ENCODE measurements at regions not wholly inside any gene's neighbourhood (a gene's known extent, or its start where the extent isn't known, plus 50 kb on each side); places are given as distances from the start of the nearest gene placed in this dataset.

GRCh38 chr5:38029397-38030065, 189.7 kb upstream of the GDNF start:
- DNase-seq = no peak

- no peak for DNase-seq
These were observed 184.0 kb upstream of the GDNF start for GRCh38 chr5:38023799-38024198.

- no peak for DNase-seq
These were observed 183.5 kb upstream of the GDNF start for GRCh38 chr5:38023371-38023770.

GRCh38 chr5:38022631-38023030, 182.8 kb upstream of the GDNF start:
- DNase-seq = no peak

GRCh38 chr5:38018016-38018415, 178.2 kb upstream of the GDNF start:
- DNase-seq = no peak

GRCh38 chr5:38013107-38013506, 173.3 kb upstream of the GDNF start:
- DNase-seq = no peak

GRCh38 chr5:38011668-38012188, 171.9 kb upstream of the GDNF start:
- no peak for DNase-seq

- DNase-seq = no peak
These were observed 170.0 kb upstream of the GDNF start for GRCh38 chr5:38009749-38010358.

GRCh38 chr5:38008198-38008597, 168.4 kb upstream of the GDNF start:
- no peak for DNase-seq

- no peak for DNase-seq
These were observed 159.8 kb upstream of the GDNF start for GRCh38 chr5:37999593-37999992.

- DNase-seq = no peak
These were observed 157.1 kb upstream of the GDNF start for GRCh38 chr5:37996918-37997317.

- DNase-seq = no peak
These were observed 154.9 kb upstream of the GDNF start for GRCh38 chr5:37994729-37995128.

- DNase-seq = no peak
These were observed 151.8 kb upstream of the GDNF start for GRCh38 chr5:37991301-37992299.

- DNase-seq = no peak
These were observed 150.0 kb upstream of the GDNF start for GRCh38 chr5:37989884-37990283.

GRCh38 chr5:37988454-37989046, 148.7 kb upstream of the GDNF start:
- DNase-seq = no peak

- DNase-seq = no peak
These were observed 144.5 kb upstream of the GDNF start for GRCh38 chr5:37984300-37984699.

- DNase-seq = no peak
These were observed 143.6 kb upstream of the GDNF start for GRCh38 chr5:37983463-37983862.

- DNase-seq = no peak
These were observed 139.7 kb upstream of the GDNF start for GRCh38 chr5:37979559-37979958.

- DNase-seq = peak; percentile 30
These were observed 135.7 kb upstream of the GDNF start for GRCh38 chr5:37975531-37975930.

- DNase-seq = no peak
These were observed 131.7 kb upstream of the GDNF start for GRCh38 chr5:37971483-37972024.

- peak; percentile 5 for DNase-seq
These were observed 127.0 kb upstream of the GDNF start for GRCh38 chr5:37966871-37967270.

GRCh38 chr5:37966291-37966690, 126.5 kb upstream of the GDNF start:
- DNase-seq = peak; percentile 45

GRCh38 chr5:37962389-37962788, 122.5 kb upstream of the GDNF start:
- DNase-seq = no peak

All from fibroblast of skin of right biceps (primary cell).